Upper lobe of left lung (tissue), 4 donors: ENCODE measurements at regions not wholly inside any gene's neighbourhood (a gene's known extent, or its start where the extent isn't known, plus 50 kb on each side); places are given as distances from the start of the nearest gene placed in this dataset.
"Not testable (repeated sequence)": the region's sequence is repeated elsewhere in the genome, so short reads cannot be mapped to it uniquely, and the experiment has no call there.

Experiments
- CTCF ChIP-seq, 6 experiments: fragments of 450-650 bp in 4 of 6; fragments of 200-600 bp in 2 of 6; sonication (generic) in 2 of 6; IDR thresholded peaks; one replicate each; pipeline ENCODE4 v1.5.1; 2016 to 2019; ENCODE audit warnings: antibody characterized with exemption in 6 of 6
- EP300 ChIP-seq, 4 donors: sonication (generic); formaldehyde crosslinking; IDR thresholded peaks; one replicate each; pipeline ENCODE4 v1.5.1; 2017; ENCODE audit warnings: antibody characterized with exemption in 4 of 4, control low read depth in 2 of 4
- POLR2A ChIP-seq, 4 donors: fragments of 450-650 bp; IDR thresholded peaks; one replicate each; pipeline ENCODE4 v1.5.1; 2016 to 2017; ENCODE audit warnings: antibody characterized with exemption in 4 of 4, mild to moderate bottlenecking in 2 of 4
- POLR2AphosphoS5 ChIP-seq, 2 donors: sonication (generic); formaldehyde crosslinking; IDR thresholded peaks; one replicate each; pipeline ENCODE4 v1.5.1; 2017; ENCODE audit warnings: antibody characterized with exemption in 2 of 2

GRCh38 chr10:3318480-3318807, 145.9 kb upstream of the PITRM1 start:
- TF ChIP-seq CTCF, EP300, POLR2A, POLR2AphosphoS5 (IDR thresholded peaks at IDR 0.05): not testable (repeated sequence)
